ENCODE measurements at regions not wholly inside any gene's neighbourhood (a gene's known extent, or its start where the extent isn't known, plus 50 kb on each side); places are given as distances from the start of the nearest gene placed in this dataset.

DNA sequence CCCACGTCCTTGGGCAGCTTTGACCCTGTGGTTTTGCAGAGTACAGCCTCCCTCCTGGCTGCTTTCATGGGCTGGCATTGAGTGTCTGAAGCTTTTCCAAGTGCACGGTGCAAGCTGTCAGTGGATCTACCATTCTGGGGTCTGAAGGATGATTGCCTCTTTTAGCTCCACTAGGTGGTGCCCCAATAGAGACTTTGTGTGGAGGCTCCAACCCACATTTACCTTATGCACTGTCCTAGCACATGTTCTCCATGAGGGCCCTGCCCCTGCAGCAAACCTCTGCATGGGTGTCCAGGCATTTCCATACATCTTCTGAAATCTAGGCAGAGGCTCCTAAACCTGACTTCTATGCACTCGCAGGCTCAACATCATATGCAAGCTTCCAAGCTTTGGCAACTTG lies 644.2 kb upstream of the CDH9 start:
- TF ChIP-seq, protein P1, sequence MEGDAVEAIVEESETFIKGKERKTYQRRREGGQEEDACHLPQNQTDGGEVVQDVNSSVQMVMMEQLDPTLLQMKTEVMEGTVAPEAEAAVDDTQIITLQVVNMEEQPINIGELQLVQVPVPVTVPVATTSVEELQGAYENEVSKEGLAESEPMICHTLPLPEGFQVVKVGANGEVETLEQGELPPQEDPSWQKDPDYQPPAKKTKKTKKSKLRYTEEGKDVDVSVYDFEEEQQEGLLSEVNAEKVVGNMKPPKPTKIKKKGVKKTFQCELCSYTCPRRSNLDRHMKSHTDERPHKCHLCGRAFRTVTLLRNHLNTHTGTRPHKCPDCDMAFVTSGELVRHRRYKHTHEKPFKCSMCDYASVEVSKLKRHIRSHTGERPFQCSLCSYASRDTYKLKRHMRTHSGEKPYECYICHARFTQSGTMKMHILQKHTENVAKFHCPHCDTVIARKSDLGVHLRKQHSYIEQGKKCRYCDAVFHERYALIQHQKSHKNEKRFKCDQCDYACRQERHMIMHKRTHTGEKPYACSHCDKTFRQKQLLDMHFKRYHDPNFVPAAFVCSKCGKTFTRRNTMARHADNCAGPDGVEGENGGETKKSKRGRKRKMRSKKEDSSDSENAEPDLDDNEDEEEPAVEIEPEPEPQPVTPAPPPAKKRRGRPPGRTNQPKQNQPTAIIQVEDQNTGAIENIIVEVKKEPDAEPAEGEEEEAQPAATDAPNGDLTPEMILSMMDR (conservative IDR thresholded peaks at IDR 0.05; ENCODE audit: low read depth): no peak
- POLR2A ChIA-PET (ENCODE audit: low non-redundant PET): no interaction called here
- DNase-seq (ENCODE audit: low spot score): no peak
- CTCF ChIA-PET: no interaction called here
- H3K27ac ChIP-seq: no peak overlapping the region

DNA sequence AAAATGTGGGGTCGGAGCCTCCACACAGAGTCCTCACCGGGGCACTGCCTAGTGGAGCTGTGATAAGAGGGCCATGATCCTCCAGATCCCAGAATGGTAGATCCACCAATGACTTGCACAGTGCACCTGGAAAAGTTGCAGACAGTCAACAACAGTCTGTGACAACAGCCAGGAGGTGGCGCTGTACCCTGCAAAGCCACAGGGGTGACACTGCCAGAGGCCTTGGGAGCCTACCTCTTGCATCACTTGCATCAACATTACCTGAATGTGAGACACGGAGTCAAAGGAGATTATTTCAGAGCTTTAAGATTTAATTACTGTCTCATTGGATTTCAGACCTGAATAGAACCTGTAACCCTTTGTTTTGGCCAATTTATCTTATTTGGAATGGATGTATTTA lies 614.1 kb upstream of the CDH9 start:
- TF ChIP-seq, protein P1 (conservative IDR thresholded peaks at IDR 0.05; ENCODE audit: low read depth): no peak
- POLR2A ChIA-PET (ENCODE audit: low non-redundant PET): no interaction called here
- CTCF ChIA-PET: no interaction called here
- H3K27ac ChIP-seq: no peak overlapping the region
- DNase-seq (ENCODE audit: low spot score): no peak

DNA sequence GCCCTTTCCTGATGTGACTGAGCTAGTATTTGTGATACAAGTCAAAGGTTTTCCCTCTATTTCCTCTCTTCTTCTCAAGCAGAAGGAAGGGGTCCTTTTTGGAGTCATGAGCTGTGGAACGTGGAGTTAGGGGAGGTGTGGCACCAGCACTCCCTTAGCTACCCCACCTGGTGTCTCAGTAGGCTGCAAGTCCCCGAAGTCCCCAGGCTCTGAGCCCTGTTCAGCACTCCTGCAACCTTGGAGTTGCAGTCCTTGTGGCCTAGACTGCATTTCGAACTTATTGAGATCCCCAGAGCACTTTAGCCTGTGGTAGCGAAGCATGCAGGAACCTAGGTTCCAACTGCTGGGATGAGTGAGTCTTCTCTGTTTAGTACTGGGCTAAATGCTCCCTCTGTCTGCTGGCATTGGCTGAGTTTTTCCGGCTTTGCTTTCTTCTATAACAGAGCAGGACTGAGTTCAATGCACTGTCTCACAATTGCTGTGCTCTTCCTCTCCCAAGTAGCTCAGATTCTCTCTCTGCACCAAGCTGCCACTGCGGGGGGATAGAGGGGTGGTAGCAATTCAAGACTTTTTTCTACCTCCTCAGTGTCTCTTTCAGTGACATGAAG lies 600.7 kb upstream of the CDH9 start:
- ChIA-PET CTCF (interaction anchor here (0.5 kb wide), 1 partner anchor 716 kb away, joined by 3 read pairs; no protein-coding TSS in a partner anchor), POLR2A (ENCODE audit: low non-redundant PET) (no interaction called here)
- DNase-seq (ENCODE audit: low spot score): no peak
- no peak overlapping the region for H3K27ac ChIP-seq
- TF ChIP-seq, protein P1 (conservative IDR thresholded peaks at IDR 0.05; ENCODE audit: low read depth): no peak

DNA sequence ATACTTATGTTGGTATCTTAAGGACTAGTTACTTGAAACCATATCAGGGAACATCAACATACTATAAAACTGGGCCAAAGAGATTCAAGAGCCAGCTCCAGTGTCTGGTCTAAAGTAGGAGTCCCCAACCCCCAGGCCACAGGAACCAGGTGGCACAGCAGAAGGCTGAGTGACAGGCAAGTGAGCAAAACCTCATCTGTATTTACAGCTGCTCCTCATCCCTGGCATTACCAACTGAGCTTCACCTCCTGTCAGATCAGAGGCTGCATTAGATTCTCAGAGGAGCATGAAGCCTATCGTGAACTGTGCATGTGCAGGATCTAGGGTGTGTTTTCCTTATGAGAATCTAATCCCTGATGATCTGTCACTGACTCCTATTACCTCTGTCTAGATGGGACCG lies 581.6 kb upstream of the CDH9 start:
- ChIA-PET CTCF (no interaction called here), POLR2A (ENCODE audit: low non-redundant PET) (no interaction called here)
- DNase-seq (ENCODE audit: low spot score): no peak
- TF ChIP-seq, protein P1 (conservative IDR thresholded peaks at IDR 0.05; ENCODE audit: low read depth): no peak
- no peak overlapping the region for H3K27ac ChIP-seq

DNA sequence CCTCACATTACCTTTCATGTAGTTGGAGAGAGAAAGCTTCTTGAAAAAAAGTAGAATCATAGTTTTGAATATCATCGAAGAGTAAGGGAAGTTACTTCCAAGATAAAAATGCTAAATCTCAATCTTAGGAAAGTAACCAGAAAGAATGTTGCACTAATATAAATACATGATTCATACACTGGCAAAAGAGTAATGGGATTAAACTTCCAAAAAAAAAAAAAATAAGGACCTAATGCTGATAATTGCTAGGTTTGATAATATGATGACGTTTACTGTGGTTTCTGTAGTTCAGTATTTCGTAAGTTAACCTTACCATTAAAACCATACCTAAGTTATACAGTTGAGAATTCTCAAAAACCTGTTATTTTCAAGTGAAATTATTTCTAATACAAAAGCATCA lies 573.8 kb upstream of the CDH9 start:
- TF ChIP-seq, protein P1 (conservative IDR thresholded peaks at IDR 0.05; ENCODE audit: low read depth): no peak
- DNase-seq (ENCODE audit: low spot score): no peak
- ChIA-PET POLR2A (ENCODE audit: low non-redundant PET) (no interaction called here), CTCF (no interaction called here)
- H3K27ac ChIP-seq: no peak overlapping the region

DNA sequence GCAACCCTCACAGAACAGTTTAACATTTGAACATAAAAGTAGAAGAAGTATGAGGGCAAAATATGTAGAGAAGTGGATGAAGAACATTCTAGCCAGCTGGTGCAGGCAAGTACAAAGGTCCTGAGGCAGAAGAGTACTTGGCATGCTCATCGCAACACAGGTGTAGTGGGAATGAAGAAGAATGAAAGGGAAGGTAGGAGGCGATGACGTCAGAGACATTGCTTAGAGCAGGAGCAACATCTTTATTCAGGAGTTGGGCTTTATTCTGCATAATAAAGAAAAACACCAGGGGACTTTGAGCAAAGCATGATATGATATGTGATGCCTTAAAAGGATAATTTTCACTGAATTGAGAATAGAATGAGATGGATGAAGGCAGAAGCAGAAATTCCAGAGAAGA lies 570.6 kb upstream of the CDH9 start:
- DNase-seq (ENCODE audit: low spot score): no peak
- H3K27ac ChIP-seq: no peak overlapping the region
- ChIA-PET POLR2A (ENCODE audit: low non-redundant PET) (no interaction called here), CTCF (interaction anchor here (0.7 kb wide), 1 partner anchor 1129 kb away, joined by 4 read pairs; no protein-coding TSS in a partner anchor)
- TF ChIP-seq, protein P1 (conservative IDR thresholded peaks at IDR 0.05; ENCODE audit: low read depth): no peak
